Peyer's patch (tissue), 4 donors: ENCODE measurements at regions not wholly inside any gene's neighbourhood (a gene's known extent, or its start where the extent isn't known, plus 50 kb on each side); places are given as distances from the start of the nearest gene placed in this dataset.

ENCODE experiments used
- DNase-seq, 3 donors: peaks; one replicate each; pipeline ENCODE4 v3.0.0-alpha.2; 2017 to 2019
- H3K27ac ChIP-seq, 4 donors: fragments of 200-600 bp; sonication (generic); one replicate each; pipeline ENCODE4 v1.5.1; 2016 to 2019
- H3K27me3 ChIP-seq, 2 donors: fragments of 200-600 bp; sonication (generic); one replicate each; pipeline ENCODE4 v1.5.1; 2019
- H3K36me3 ChIP-seq, 3 donors: fragments of 200-600 bp; sonication (generic); one replicate each; pipeline ENCODE4 v1.5.1; 2016 to 2019
- H3K4me1 ChIP-seq, 4 donors: fragments of 200-600 bp; sonication (generic); one replicate each; pipeline ENCODE4 v1.5.1; 2016 to 2019
- H3K4me3 ChIP-seq, 4 donors: fragments of 200-600 bp; sonication (generic); 1 replicate in 3 of 4; 2 replicates in 1 of 4; pipeline ENCODE4 v1.5.1; 2016 to 2019; ENCODE audit warnings: mild to moderate bottlenecking in 1 of 4
- H3K9me3 ChIP-seq, 4 donors: fragments of 200-600 bp; sonication (generic); one replicate each; pipeline ENCODE4 v1.5.1; 2016 to 2019; ENCODE audit warnings: mild to moderate bottlenecking in 1 of 4
- CTCF ChIP-seq, 6 experiments: fragments of 450-650 bp in 4 of 6; fragments of 200-600 bp in 2 of 6; sonication (generic) in 1 of 6; IDR thresholded peaks; one replicate each; pipeline ENCODE4 v1.5.1; 2017 to 2019; ENCODE audit warnings: antibody characterized with exemption in 6 of 6, mild to moderate bottlenecking in 3 of 6, moderate library complexity in 1 of 6
- POLR2A ChIP-seq, 2 donors: fragments of 450-650 bp; IDR thresholded peaks; one replicate each; pipeline ENCODE4 v1.5.1; 2017; ENCODE audit warnings: antibody characterized with exemption in 2 of 2, mild to moderate bottlenecking in 2 of 2, moderate library complexity in 2 of 2

GRCh38 chr4:116599859-116600258 lies 485.5 kb downstream of the TRAM1L1 start:
- no peak for DNase-seq
- H3K27ac ChIP-seq = no peak overlapping the region
- H3K4me1 ChIP-seq = no peaks in the 10 kb centered on the region
- no peaks in the 10 kb centered on the region for H3K36me3 ChIP-seq
- no peak for TF ChIP-seq CTCF (IDR thresholded peaks at IDR 0.05)
- no peak for TF ChIP-seq POLR2A (IDR thresholded peaks at IDR 0.05)
- no peak overlapping the region for H3K4me3 ChIP-seq
- no peaks in the 10 kb centered on the region for H3K27me3 ChIP-seq
- no peaks in the 10 kb centered on the region for H3K9me3 ChIP-seq

- no peak for DNase-seq
- Histone ChIP-seq H3K4me3 (no peak overlapping the region), H3K4me1 (no peaks in the 10 kb centered on the region), H3K9me3 (no peaks in the 10 kb centered on the region), H3K27me3 (no peaks in the 10 kb centered on the region), H3K27ac (no peak overlapping the region), H3K36me3 (no peaks in the 10 kb centered on the region)
- TF ChIP-seq POLR2A (IDR thresholded peaks at IDR 0.05) (no peak), CTCF (IDR thresholded peaks at IDR 0.05) (no peak)
Measured at GRCh38 chr4:116598980-116599789, 486.2 kb downstream of the TRAM1L1 start.

GRCh38 chr4:116598155-116598979 lies 487.0 kb downstream of the TRAM1L1 start:
- H3K4me1 ChIP-seq = no peaks in the 10 kb centered on the region
- no peak overlapping the region for H3K27ac ChIP-seq
- no peak for DNase-seq
- no peaks in the 10 kb centered on the region for H3K27me3 ChIP-seq
- H3K36me3 ChIP-seq = no peaks in the 10 kb centered on the region
- TF ChIP-seq POLR2A (IDR thresholded peaks at IDR 0.05) (no peak), CTCF (IDR thresholded peaks at IDR 0.05) (no peak)
- no peaks in the 10 kb centered on the region for H3K9me3 ChIP-seq
- H3K4me3 ChIP-seq = no peak overlapping the region

GRCh38 chr4:116590648-116591047 lies 494.7 kb downstream of the TRAM1L1 start:
- H3K27me3 ChIP-seq = no peaks in the 10 kb centered on the region
- no peak for TF ChIP-seq CTCF (IDR thresholded peaks at IDR 0.05)
- TF ChIP-seq POLR2A (IDR thresholded peaks at IDR 0.05) = no peak
- H3K4me1 ChIP-seq = no peaks in the 10 kb centered on the region
- H3K9me3 ChIP-seq = no peaks in the 10 kb centered on the region
- no peak for DNase-seq
- no peak overlapping the region for H3K4me3 ChIP-seq
- H3K36me3 ChIP-seq = no peaks in the 10 kb centered on the region
- no peak overlapping the region for H3K27ac ChIP-seq

DNA sequence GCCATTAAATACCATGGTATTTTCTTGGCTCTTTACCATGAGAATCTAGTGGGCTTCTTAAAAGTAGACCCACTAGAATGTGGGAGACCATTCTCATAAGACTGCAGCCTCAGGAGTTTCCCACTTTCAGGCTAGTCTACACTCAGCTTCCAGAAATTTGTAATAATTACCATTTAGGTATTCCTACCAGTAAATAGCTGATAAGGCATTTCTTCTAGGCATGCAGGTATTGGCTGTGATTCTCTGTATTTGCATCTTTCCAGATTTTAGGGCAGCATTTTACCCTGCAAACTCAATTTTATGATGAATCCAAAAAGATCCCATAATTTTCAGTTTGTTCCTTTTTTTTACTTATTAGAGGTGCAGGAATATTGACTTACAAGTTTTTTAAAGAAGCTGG lies 496.6 kb downstream of the TRAM1L1 start:
- Histone ChIP-seq H3K9me3 (no peaks in the 10 kb centered on the region), H3K4me1 (no peaks in the 10 kb centered on the region), H3K27ac (no peak overlapping the region), H3K27me3 (no peaks in the 10 kb centered on the region), H3K4me3 (no peak overlapping the region), H3K36me3 (no peaks in the 10 kb centered on the region)
- no peak for TF ChIP-seq CTCF (IDR thresholded peaks at IDR 0.05)
- TF ChIP-seq POLR2A (IDR thresholded peaks at IDR 0.05) = no peak
- DNase-seq = no peak
